ENCODE measurements at regions not wholly inside any gene's neighbourhood (a gene's known extent, or its start where the extent isn't known, plus 50 kb on each side); places are given as distances from the start of the nearest gene placed in this dataset.

DNA sequence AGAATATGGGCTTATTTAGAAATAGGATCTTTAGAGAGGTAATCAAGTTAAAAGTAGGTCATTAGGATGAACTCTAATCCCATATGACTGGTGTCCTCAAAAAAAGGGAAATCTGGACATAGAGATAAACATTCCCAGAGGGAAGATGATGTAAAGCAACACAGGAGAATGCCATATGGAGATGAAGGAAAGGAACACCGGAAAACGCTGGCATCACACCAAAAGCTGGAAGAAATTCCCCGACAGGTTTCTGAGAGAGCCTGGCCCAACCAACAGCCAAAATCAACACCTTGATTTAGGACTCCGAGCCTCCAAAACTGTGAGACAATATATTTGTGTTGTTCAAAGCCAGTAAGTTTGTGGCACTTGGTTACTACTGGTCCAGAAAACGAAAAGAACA, 296.7 kb downstream of the DSEL start:
- no peak for DNase-seq

DNA sequence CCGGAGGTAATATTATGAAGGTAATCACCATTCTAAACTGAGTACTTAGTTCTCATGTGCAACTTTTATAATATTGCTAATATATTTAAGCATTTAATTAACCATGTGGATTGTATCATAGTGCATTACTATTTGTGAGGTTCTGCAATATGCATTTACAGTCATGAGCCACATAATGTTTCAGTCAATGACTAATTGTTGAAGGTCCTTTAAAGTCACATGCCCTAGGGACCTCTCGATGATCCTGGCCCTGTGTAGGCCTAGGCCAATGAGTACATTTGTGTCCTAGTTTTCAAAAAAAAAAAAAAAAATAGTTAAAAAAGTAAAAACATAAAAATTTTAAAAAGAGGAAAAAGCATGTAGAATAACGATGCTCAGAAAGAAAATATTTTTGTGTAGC, 298.0 kb downstream of the DSEL start:
- DNase-seq = no peak

DNA sequence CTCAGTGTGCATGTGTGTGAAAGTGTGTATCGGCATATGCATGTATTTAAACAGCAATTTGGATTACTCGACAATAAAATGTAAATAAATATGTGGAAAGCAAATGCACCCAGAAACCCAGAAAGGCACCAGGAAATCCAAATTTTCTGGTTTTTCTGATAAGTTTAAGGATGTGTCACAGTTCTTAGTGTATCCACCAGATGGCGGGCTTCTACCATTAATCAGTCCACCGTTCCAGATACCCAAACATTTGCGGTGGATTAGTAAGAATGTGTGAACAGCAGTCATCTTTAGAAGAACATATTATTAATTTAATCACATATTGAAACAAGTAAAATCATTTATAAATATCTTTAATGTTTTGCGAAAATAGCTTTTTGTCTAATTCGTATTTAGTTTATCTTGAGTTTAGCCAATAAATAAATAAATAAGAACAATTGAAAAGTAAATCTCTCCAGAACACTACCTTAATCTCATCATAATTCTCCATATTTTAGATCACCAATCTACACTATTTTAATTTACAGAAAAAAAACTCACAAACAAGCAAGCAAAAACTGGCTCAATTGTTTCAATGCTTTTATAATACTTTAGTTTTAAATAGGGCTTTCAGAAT, 298.9 kb downstream of the DSEL start:
- DNase-seq = peak; percentile 39

DNA sequence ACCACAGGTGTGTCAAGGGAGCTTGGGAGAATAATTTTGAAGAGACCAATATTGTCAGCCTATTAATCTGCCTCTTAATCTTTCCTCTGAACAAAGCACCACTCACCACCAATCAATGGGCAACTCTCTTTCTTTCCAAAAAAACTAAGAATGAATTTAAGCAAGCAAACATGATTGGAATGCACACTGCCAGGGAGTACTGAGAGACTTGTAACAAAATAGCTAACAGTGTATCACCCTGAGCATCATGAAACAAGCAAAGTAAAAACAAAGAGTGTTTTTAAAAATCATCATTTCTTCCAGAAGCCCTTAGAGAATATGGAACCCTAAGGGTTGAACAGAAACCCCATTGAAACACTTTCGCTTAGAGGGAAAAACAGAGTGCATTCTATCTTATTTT, 299.7 kb downstream of the DSEL start:
- DNase-seq = no peak

DNA sequence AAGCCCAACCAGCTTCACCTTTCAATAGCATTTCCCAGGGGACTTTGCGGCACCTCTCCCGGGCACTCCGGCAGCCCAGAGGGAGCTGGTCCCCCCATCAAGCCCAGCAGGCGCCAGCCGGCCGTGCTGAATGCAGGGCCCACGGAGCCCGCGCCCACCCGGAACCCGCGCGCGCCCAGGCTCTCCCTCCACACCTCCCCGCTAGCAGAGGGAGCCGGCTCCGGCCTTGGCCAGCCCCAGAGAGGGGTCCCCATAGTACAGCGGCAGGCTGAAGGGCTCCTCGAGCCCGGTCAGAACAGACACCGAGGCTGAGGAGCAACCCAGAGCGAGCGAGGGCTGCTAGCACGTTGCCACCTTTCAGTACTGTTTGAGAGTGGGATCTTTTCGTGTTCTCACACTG, 300.8 kb downstream of the DSEL start:
- DNase-seq = no peak

DNA sequence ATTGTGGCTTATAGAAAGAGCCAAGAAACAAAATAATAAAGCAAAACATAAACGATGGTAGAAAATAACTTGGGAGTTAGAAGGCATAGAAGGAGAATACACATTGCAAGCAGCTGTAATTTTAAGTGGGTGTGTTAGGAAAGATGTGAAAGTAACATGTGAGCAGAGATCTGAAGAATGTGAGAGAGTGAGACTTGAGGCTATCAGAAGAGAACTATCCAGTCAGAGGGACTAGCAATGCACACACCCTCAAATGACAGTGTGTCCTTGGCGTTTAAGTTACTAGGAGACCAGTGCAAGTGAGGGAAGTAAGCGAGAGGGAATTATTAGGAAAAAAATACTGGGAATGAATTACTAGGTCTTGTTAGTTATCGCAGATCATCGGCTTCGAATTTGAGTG, 304.9 kb downstream of the DSEL start:
- DNase-seq = no peak

DNA sequence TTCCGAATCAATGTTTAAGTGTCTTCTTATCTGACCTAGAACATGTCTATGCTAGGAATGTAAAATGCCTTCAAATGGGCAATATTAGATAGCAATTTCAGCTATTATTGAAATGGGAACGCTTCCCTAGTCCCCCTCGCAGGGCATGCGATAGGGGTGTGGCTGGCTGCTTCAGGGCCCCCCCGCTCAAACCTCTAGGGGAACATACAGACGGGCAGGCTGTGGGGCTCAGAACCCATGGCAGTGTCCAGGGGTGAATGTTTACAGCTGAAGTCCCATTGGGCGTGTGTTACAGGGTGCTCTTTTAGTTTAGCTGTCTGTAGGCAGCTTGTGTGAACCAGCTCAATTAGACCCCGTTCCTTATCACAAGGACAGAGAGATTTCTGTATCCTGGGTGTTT, 315.9 kb downstream of the DSEL start:
- no peak for DNase-seq

DNA sequence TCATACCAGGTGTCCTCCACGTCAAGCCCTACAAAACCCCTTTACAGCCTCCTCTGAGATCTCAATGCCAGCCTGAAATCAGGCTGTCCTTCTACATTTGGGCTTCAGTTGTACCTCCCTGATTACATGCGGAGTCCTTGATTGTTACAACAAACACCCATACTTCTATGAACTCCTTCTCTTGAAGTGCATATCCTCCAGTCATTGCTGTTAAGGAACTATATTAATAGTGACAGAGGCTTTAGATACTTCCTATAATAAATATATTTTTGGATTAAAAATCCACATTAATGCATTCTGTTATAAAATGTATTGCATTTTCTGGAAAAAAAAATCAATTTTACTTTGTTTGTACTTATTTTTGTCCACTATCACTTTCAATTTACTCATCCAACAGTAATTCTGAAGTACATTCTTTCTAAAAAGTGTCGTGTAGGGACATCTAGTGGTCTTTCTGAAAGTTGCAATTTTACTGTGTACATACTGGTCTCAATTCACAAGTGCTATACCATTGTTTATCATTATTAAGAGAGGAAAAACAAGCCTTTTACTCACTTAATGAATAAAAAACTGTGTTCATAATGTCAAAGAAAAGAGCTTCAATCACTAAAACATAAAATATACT, 316.4 kb downstream of the DSEL start:
- peak; percentile 10 for DNase-seq

DNA sequence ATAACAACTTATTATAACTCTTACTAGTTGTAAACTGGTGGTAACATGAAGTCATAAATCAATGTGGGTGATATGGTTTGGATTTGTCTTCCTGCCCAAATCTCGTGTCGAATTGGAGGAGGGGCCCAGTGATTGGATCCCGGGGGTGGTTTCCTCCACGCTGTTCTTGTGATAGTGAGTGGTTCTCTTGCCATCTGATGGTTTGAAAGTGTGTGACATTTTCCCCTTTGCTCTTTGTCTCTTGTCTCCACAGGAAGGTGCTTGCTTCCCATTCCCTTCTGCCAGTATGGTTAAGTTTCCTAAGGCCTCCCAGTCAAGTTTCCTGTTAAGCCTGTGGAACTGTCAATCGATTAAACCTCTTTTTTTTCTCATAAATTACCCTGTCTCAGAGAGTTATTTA, 321.6 kb downstream of the DSEL start:
- DNase-seq = no peak

DNA sequence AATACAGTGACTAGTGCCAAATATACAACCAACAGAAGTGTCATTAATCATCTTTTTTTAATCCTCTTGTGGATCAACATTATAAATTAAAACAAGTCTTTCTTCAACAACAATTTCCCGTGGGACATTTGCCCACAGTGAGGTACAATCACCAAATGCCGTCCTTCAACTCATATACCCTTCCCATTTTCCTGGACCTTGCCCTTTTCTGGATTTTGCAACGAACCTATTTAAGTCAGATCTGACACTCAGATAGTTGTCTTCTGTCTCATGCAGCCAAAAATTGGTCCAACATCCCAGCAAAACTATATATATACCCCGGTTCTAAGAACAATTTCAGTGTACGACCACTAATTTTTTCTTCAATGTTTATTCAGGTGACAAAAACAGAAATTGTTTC, 324.0 kb downstream of the DSEL start:
- DNase-seq = no peak

DNA sequence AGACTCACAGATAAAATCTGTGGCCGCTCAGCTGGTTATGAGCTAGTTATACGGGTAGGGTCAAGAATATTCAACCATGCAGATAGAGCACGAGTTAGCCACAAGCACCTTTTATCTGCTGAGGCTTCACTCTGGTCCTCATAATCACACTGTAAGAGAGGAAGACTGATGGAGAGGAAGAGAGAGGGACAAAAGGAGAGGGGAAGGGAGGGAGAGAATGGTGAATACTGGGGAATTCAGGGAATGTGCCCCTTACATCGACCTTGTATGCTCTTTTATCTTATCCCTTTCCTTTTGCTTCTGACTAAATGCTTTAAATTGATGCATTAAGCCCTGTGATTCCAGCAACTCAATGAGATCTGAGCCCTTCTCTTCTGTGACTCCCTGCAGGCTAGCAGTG, 333.1 kb downstream of the DSEL start:
- no peak for DNase-seq

DNA sequence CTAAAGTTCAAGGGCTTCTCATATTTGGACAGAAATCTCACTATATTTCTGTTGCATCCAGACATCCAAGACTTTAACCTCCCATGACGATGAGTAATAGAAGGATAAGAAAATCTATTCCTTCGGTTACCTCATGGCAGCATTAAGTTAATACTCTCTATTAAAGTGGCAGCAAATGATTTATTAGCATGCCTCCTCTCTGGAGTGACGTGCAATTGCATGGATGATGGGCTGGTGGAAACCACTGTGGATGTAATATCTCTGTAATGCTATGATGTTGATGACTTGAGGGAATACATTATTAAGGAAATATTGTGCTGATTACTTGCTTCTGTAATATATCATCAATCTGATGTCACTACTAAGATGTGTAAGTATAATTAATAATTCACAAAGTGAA, 336.8 kb downstream of the DSEL start:
- no peak for DNase-seq

DNA sequence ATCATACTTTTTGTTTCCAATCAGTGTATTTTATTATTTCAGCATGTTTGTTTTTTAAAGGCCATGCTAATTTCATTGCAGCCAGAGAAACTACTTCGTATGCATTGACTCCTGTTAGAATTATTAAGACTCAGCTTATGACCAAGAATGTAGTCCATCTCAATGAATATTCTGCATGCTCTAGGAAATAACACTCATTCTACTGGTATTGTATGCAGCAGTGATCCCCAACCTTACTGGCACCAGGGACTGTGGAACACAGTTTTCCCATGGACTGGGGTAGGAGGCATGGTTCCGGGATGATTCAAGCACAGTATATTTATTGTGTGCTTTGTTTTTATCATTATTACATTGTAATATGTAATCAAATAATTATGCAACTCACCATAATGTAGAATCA, 356.9 kb downstream of the DSEL start:
- DNase-seq = no peak

DNA sequence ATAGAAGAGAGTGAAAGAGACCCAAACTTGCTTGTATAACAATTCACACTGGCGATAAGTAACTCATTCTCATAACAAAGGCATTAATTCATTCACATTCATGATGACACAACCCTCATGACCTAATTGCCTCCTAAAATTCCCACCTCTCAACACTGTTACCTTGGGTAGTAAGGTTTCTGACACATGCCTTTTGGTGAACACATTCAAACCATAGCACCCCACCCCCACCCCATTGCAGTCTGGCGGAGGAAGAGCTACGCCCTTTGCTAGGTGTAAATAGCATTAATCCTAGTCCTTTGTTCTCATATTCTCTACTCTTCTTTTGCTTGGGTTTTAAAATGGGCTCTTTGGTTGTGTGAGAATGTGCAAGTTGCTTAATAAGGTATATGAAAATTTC, 361.5 kb downstream of the DSEL start:
- no peak for DNase-seq

DNA sequence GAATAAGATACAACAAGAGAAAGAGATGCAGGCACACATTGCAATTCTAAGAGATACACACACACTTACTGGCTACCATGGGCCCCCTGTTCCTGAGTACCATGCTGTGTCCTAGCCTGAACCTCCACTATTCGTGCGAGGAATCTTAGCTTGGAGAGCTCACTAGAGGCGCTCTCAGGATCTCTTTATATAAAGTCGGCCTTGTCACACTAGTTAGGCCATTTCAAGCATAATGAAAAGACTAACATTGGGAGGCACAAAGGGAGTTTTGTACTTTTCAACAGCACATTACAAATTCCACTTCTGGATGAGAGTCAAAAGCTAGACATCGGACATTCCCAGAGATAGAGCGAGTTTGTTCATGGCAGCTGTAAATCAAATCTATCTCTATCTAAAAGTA, 365.2 kb downstream of the DSEL start:
- DNase-seq = no peak

DNA sequence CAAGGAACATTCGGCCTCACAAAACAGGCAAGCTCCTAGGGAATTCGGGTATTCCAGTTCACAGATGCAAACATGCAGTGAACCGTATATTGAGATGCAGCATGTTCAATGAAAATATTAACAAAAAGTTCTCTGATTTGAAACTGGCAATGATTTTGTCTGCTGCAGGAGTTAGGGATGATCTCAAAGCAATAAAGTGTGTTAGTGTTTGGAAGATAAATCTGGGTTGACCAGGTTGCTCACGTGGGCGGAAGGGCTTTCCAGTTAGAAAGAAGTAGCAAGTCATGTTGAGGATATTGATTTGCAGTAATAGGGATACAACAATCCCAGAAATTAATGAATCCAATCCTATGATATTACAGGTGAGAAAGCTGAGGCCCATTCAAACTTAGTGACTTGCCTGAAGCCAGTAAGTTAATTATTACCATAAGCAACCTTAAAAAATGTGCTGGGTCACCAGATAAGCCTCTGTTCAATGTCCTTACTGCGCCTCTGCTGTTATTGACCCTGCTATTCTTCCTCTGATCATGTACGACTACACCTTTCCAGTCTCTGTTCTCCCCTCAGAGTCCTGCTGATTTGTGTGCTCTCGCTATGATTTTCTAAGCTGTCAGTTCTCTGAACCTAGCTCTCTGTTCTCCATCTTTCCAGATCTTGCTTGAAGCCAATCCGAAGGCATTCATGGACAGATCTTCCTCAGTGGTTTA, 370.8 kb downstream of the DSEL start:
- DNase-seq = no peak

DNA sequence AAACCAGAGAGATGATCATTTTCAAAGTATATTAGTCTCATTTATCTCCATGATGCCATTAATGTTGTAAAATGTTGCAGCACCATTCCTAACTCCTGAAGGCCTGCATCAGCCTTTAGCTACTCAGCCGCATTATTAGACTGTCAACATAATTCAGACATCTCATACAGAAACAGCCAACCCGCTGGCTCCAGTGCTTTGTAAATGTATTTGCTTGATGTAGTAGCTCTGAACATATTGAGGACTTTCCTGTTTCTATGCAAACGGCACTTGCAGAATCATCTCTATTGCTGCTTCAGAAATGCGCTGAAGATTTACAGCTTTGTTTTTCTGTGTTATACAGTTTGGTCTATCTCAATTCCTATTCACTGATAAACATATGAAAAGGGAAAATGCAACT, 372.2 kb downstream of the DSEL start:
- DNase-seq = no peak

DNA sequence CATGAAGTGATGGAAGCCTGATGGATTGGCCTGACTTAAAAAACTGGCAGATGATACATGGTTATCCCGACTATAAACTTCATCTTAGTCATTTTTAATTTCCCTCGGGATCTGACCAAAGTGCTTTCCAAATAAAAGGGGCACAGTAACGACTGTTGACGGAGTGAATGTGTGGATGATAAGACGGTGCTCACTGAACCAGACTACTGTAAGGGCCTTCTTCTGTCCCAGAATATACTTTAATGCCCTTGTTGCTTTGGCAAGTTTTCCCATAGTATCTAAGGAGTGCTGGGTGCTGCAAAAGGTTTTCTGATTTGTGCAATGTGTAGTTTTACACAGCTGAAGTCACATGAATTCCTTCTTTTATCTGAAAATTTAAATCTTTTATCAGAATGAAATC, 373.5 kb downstream of the DSEL start:
- DNase-seq = no peak

DNA sequence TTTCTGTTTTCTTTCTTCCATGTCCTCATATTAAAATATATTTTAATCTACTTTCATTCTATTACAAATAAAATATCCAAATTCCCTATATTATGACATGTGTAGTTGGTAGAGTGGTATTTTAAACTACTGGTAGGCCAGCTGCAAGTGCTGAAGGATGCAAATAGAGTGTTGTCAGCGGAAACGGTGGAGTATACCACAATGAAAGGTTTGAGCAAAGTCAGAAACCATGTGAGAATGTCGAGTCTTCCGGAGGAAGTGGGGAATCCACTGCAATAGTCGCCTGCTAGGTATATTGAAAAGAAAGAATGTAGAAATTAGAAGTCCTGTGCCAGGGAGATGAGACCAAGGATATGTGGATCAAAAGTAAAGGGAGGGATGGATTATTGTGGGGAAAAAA, 373.9 kb downstream of the DSEL start:
- DNase-seq = no peak

DNA sequence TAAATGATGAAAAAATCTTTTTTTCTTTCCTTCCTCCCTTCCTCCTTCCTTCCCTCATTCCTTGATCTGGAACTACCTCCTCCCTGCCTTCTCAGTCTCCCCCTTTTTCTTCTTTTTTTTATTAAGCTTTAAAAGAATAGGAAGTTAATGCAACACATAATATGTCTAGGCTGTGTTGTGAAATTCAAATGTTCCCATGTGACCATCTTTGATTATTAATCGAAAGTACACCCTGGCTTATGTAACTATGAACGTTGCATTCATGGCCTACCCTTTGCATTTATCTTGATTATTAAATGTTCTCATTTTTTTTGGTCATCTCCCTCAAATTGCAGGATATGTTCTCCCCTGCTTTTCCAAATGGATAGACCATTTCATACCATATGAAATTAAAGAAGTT, 376.0 kb downstream of the DSEL start:
- no peak for DNase-seq

DNA sequence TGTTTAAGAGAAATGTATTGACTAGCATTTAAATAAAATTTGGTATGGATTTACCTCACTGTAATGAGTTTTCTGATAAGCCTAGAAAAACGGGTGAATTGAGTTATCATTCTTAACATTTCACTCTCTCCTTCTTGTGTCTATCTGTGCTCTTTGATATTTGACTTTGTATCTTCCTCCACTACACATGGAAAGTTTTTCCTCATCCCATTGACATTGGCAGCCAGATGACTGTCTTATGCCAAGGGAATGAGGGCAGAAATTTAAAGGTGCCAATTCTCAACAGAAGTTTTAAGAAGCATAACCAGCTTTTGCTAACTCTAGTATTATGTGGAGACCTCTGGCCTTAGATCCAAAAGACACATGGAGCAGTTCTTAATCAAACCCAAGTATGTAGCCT, 376.6 kb downstream of the DSEL start:
- DNase-seq = no peak

DNA sequence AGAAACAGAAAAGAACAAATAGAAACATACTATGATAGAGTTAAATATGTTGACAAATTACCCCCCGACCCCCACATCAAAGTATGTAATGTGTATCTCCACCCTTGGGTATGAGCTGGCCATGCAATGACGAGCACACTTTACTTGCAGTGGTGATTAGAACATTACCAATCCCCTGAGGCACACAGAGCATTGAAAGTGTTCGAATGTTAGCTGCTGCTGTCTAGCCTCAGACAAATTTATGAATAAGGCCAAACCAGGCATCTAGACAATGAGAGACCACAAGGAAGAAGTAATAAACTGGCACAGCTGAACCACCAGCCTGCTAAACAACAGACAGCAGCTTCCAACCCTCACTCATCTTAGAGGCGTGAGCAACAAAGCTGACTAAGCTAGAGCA, 380.5 kb downstream of the DSEL start:
- no peak for DNase-seq

DNA sequence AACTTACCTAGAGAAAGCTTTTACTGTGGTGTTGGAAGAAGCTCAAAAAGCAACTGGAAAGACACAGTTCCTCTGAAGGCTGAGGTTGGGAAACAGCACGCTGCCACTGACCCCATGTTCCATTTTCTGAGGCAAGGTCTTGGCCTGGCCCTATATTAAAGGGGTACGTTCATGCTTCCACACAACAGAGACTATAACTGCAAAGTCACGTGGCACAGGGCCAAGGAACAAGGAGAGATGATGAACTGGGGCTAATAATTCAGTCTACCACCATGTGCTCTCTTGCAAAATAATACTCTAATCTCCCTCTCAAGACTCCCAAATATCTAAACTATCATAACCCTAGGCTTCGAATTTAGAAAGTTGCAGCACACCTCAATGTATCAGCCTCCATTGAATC, 381.6 kb downstream of the DSEL start:
- no peak for DNase-seq

DNA sequence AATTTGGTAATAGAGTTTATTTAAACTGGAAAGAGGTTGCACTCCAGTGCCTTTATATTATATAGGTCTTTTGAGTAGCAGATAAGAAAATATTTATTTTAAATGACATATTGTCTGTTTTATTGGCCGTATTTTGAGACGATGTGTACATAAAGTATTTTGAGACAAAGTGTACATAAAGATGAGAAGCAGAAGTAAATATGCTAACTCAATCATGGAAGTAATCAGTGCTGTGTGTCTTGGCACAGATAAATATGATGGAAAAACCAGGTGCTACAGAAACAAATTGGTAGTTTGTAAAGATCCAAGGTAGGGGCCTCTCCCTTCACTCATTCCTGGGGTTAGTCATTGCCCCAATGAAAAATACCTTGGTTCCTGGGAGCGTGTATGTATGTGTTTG, 382.9 kb downstream of the DSEL start:
- no peak for DNase-seq

DNA sequence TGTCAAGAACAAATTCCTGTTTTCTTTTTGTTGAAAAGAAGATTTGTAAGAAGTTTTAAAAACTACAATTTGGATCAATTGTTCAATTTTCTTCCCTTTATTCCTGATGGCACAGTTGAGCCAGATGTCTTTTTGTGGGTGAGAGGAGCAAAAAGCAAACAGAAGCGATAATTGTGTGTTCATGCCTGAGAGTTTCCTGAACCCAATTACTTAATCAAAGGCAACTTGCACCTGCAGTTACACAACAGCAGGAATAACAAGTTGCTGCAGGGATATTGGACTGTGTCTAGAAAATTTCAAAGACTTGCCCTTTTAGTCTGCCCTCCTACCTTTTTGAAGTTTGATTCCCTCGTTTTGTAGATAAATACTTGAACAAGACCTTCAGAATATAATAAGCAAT, 383.6 kb downstream of the DSEL start:
- no peak for DNase-seq
